PFSK-1 (cell line): ENCODE measurements at regions not wholly inside any gene's neighbourhood (a gene's known extent, or its start where the extent isn't known, plus 50 kb on each side); places are given as distances from the start of the nearest gene placed in this dataset.

Source experiments
- POLR2AphosphoS5 ChIP-seq: IDR thresholded peaks from 2 replicates; pipeline ENCODE4 v1.6.1; 2012; ENCODE audit warnings: low read depth, mild to moderate bottlenecking, control low read depth, low read length, moderate library complexity
- SIN3A ChIP-seq: IDR thresholded peaks from 2 replicates; pipeline ENCODE4 v1.6.1; 2012; ENCODE audit warnings: mild to moderate bottlenecking, low read length, moderate library complexity, borderline replicate concordance; ENCODE audit not compliant: insufficient read depth

DNA sequence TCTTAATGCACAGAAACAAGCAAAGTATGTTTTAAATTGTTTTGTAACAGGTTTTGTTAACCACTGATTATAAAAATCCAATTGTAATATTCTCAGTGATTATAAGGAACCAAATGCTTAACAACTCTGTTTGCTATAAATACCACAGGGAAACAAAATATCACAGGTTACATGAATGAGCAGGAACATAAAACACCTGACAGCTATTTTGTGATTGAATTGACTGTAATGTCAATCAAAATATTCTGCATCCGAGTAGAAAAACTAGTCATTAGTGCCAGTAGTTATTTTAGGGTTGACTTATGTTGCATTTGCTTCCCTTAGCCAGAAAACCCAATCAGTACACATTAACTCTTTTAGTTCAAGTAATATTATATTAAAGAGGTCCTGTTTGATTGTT, 1707.8 kb upstream of the ACO1 start:
- no peak for TF ChIP-seq SIN3A
- TF ChIP-seq POLR2AphosphoS5 = no peak
